GM21515 (cell line): ENCODE measurements at regions not wholly inside any gene's neighbourhood (a gene's known extent, or its start where the extent isn't known, plus 50 kb on each side); places are given as distances from the start of the nearest gene placed in this dataset.
"Not testable (repeated sequence)": the region's sequence is repeated elsewhere in the genome, so short reads cannot be mapped to it uniquely, and the experiment has no call there.

Source experiments
- ATAC-seq: cut with Tn5 transposase; IDR thresholded peaks from one replicate; pipeline ENCODE4 v1.9.1; 2021; ENCODE audit not compliant: unreplicated experiment

GRCh38 chr15:62363913-62364312, 198.8 kb upstream of the C2CD4B start:
- ATAC-seq, result no peak

GRCh38 chr15:62365795-62366442, 200.8 kb upstream of the C2CD4B start:
- ATAC-seq, result no peak

- ATAC-seq, result no peak
Measured at GRCh38 chr15:62369454-62369853, 204.4 kb upstream of the C2CD4B start.

GRCh38 chr15:62371683-62372082, 206.6 kb upstream of the C2CD4B start:
- ATAC-seq, result not testable (repeated sequence)

- ATAC-seq, result no peak
Measured at GRCh38 chr15:62377736-62378480, 212.8 kb upstream of the C2CD4B start.

GRCh38 chr15:62378772-62379498, 213.8 kb upstream of the C2CD4B start:
- ATAC-seq, result no peak

- no peak for ATAC-seq
Measured at GRCh38 chr15:62380011-62380410, 214.9 kb upstream of the C2CD4B start.

GRCh38 chr15:62382046-62382445, 217.0 kb upstream of the C2CD4B start:
- ATAC-seq, result no peak

GRCh38 chr15:62389885-62390790, 225.1 kb upstream of the C2CD4B start, which contains the start of gene TLN2:
TLN2 (plus strand) TSS chr15:62390550.
- ATAC-seq, result peak; percentile 89

GRCh38 chr15:62390791-62391640, 225.9 kb upstream of the C2CD4B start:
- ATAC-seq, result peak; percentile 34

GRCh38 chr15:62391641-62392262, 226.7 kb upstream of the C2CD4B start:
- ATAC-seq, result no peak

- ATAC-seq, result no peak
Measured at GRCh38 chr15:62392376-62392775, 227.3 kb upstream of the C2CD4B start.

- ATAC-seq, result no peak
Measured at GRCh38 chr15:62393196-62393595, 228.1 kb upstream of the C2CD4B start.

- ATAC-seq, result no peak
Measured at GRCh38 chr15:62394079-62394478, 229.0 kb upstream of the C2CD4B start.

GRCh38 chr15:62400778-62401177, 235.7 kb upstream of the C2CD4B start:
- no peak for ATAC-seq

GRCh38 chr15:62402687-62403086, 237.6 kb upstream of the C2CD4B start:
- no peak for ATAC-seq

GRCh38 chr15:62403164-62403809, 238.2 kb upstream of the C2CD4B start:
- ATAC-seq, result no peak

- no peak for ATAC-seq
Measured at GRCh38 chr15:62404194-62404985, 239.3 kb upstream of the C2CD4B start.
